Activated CD4-positive, alpha-beta T cell treated with anti-CD3 and anti-CD28 coated beads, Interleukin-10, Interleukin-2, amounts not matched to agents 100 ng/mL and 50 ng/mL, durations not matched to agents 16 hours and 8 hours (primary cell): ENCODE measurements at regions not wholly inside any gene's neighbourhood (a gene's known extent, or its start where the extent isn't known, plus 50 kb on each side); places are given as distances from the start of the nearest gene placed in this dataset.

Experiments used
- DNase-seq: peaks from one replicate; pipeline ENCODE4 v3.0.0-alpha.2; 2020

- DNase-seq, result no peak
Measured at GRCh38 chr2:128784626-128785306, 466.1 kb upstream of the HS6ST1 start.

GRCh38 chr2:128786316-128786715 is 467.6 kb upstream of the HS6ST1 start:
- no peak for DNase-seq

- no peak for DNase-seq
Measured at GRCh38 chr2:128786741-128787478, 468.2 kb upstream of the HS6ST1 start.

GRCh38 chr2:128787616-128788015 is 468.9 kb upstream of the HS6ST1 start:
- no peak for DNase-seq

- no peak for DNase-seq
Measured at GRCh38 chr2:128788636-128789220, 470.1 kb upstream of the HS6ST1 start.

GRCh38 chr2:128789221-128789620 is 470.6 kb upstream of the HS6ST1 start:
- DNase-seq, result no peak

GRCh38 chr2:128789776-128790455 is 471.2 kb upstream of the HS6ST1 start:
- DNase-seq, result no peak

- no peak for DNase-seq
Measured at GRCh38 chr2:128790541-128791001, 471.9 kb upstream of the HS6ST1 start.

GRCh38 chr2:128791120-128791984 is 472.7 kb upstream of the HS6ST1 start:
- DNase-seq, result no peak

- no peak for DNase-seq
Measured at GRCh38 chr2:128791985-128792320, 473.3 kb upstream of the HS6ST1 start.

GRCh38 chr2:128792476-128793054 is 473.9 kb upstream of the HS6ST1 start:
- no peak for DNase-seq

- no peak for DNase-seq
Measured at GRCh38 chr2:128793404-128793803, 474.7 kb upstream of the HS6ST1 start.

GRCh38 chr2:128794285-128794684 is 475.6 kb upstream of the HS6ST1 start:
- DNase-seq, result no peak

GRCh38 chr2:128796321-128796720 is 477.7 kb upstream of the HS6ST1 start:
- DNase-seq, result no peak

- DNase-seq, result no peak
Measured at GRCh38 chr2:128797092-128797491, 478.4 kb upstream of the HS6ST1 start.

- no peak for DNase-seq
Measured at GRCh38 chr2:128797533-128797932, 478.9 kb upstream of the HS6ST1 start.

- DNase-seq, result no peak
Measured at GRCh38 chr2:128797937-128798336, 479.3 kb upstream of the HS6ST1 start.

GRCh38 chr2:128798502-128799283 is 480.0 kb upstream of the HS6ST1 start:
- no peak for DNase-seq

- DNase-seq, result no peak
Measured at GRCh38 chr2:128799284-128799552, 480.6 kb upstream of the HS6ST1 start.

GRCh38 chr2:128799730-128800129 is 481.1 kb upstream of the HS6ST1 start:
- no peak for DNase-seq

- no peak for DNase-seq
Measured at GRCh38 chr2:128801576-128801975, 482.9 kb upstream of the HS6ST1 start.

GRCh38 chr2:128803222-128803621 is 484.6 kb upstream of the HS6ST1 start:
- no peak for DNase-seq
